Transverse colon (tissue), 3 donors: ENCODE measurements at regions not wholly inside any gene's neighbourhood (a gene's known extent, or its start where the extent isn't known, plus 50 kb on each side); places are given as distances from the start of the nearest gene placed in this dataset.

Source experiments
- POLR2A ChIP-seq: fragments of 450-650 bp; IDR thresholded peaks from one replicate; pipeline ENCODE4 v1.6.1; 2016; ENCODE audit warnings: antibody characterized with exemption, mild to moderate bottlenecking, moderate library complexity
- TF ChIP-seq, protein P1 (sequence below), 5 experiments: fragments of 200-600 bp in 3 of 5; fragments of 450-650 bp in 2 of 5; sonication (generic) in 3 of 5; IDR thresholded peaks; 1 replicate in 2 of 5; 2 replicates in 3 of 5; pipeline ENCODE4 v1.5.1; 2016 to 2017; ENCODE audit warnings: antibody characterized with exemption in 5 of 5, inconsistent platforms in 3 of 5, mild to moderate bottlenecking in 2 of 5, moderate library complexity in 1 of 5

- TF ChIP-seq, protein P1, sequence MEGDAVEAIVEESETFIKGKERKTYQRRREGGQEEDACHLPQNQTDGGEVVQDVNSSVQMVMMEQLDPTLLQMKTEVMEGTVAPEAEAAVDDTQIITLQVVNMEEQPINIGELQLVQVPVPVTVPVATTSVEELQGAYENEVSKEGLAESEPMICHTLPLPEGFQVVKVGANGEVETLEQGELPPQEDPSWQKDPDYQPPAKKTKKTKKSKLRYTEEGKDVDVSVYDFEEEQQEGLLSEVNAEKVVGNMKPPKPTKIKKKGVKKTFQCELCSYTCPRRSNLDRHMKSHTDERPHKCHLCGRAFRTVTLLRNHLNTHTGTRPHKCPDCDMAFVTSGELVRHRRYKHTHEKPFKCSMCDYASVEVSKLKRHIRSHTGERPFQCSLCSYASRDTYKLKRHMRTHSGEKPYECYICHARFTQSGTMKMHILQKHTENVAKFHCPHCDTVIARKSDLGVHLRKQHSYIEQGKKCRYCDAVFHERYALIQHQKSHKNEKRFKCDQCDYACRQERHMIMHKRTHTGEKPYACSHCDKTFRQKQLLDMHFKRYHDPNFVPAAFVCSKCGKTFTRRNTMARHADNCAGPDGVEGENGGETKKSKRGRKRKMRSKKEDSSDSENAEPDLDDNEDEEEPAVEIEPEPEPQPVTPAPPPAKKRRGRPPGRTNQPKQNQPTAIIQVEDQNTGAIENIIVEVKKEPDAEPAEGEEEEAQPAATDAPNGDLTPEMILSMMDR (IDR thresholded peaks at IDR 0.05): no peak
- TF ChIP-seq POLR2A: no peak
Measured at GRCh38 chr13:73331556-73331955, 272.8 kb downstream of the KLF5 start.
